KMS-11 (cell line): ENCODE measurements at regions not wholly inside any gene's neighbourhood (a gene's known extent, or its start where the extent isn't known, plus 50 kb on each side); places are given as distances from the start of the nearest gene placed in this dataset.
A peak's percentile ranks its signal among the peaks of the same experiment; 100 is the strongest.

Experiments used
- H2AFZ ChIP-seq: fragments of 200-600 bp; sonication (generic); 2 replicates; pipeline ENCODE4 v1.6.1; 2016; ENCODE audit warnings: antibody characterized with exemption, mixed run types, low read depth
- H3K27ac ChIP-seq: fragments of 200-600 bp; sonication (generic); 2 replicates; pipeline ENCODE4 v1.6.1; 2016; ENCODE audit warnings: mild to moderate bottlenecking, mixed run types
- H3K27me3 ChIP-seq: fragments of 200-600 bp; sonication (generic); 2 replicates; pipeline ENCODE4 v1.6.1; 2017; ENCODE audit warnings: mild to moderate bottlenecking, low read depth, mixed run types, moderate library complexity; ENCODE audit not compliant: insufficient read depth
- H3K36me3 ChIP-seq: fragments of 200-600 bp; sonication (generic); 2 replicates; pipeline ENCODE4 v1.6.1; 2017; ENCODE audit warnings: mild to moderate bottlenecking, mixed run types; ENCODE audit not compliant: insufficient read depth
- H3K4me1 ChIP-seq: fragments of 200-600 bp; sonication (generic); 2 replicates; pipeline ENCODE4 v1.6.1; 2016; ENCODE audit warnings: mild to moderate bottlenecking, low read depth, mixed run types; ENCODE audit not compliant: poor library complexity, severe bottlenecking
- H3K4me2 ChIP-seq: fragments of 200-600 bp; sonication (generic); 2 replicates; pipeline ENCODE4 v1.7.0; 2016; ENCODE audit warnings: mild to moderate bottlenecking, mixed run types
- H3K4me3 ChIP-seq: fragments of 200-600 bp; sonication (generic); IDR thresholded peaks from 2 replicates; pipeline ENCODE4 v1.6.1; 2017; ENCODE audit warnings: low read depth, low read length, mixed read lengths; ENCODE audit not compliant: insufficient read depth
- H3K79me2 ChIP-seq: fragments of 200-600 bp; sonication (generic); 2 replicates; pipeline ENCODE4 v1.6.1; 2016; ENCODE audit warnings: low read depth, mixed run types; ENCODE audit not compliant: insufficient read depth
- H3K9ac ChIP-seq: fragments of 200-600 bp; sonication (generic); 2 replicates; pipeline ENCODE4 v1.6.1; 2016; ENCODE audit warnings: mild to moderate bottlenecking, mixed run types
- H4K20me1 ChIP-seq: fragments of 200-600 bp; sonication (generic); 2 replicates; pipeline ENCODE4 v1.6.1; 2016; ENCODE audit warnings: mild to moderate bottlenecking, mixed run types; ENCODE audit not compliant: insufficient read depth
- TF ChIP-seq, protein P1 (sequence below): fragments of 200-600 bp; sonication (generic); conservative IDR thresholded peaks from 2 replicates; pipeline ENCODE4 v1.6.1; 2017; ENCODE audit warnings: low read depth, mild to moderate bottlenecking, antibody characterized with exemption, low read length, moderate library complexity, mixed read lengths

DNA sequence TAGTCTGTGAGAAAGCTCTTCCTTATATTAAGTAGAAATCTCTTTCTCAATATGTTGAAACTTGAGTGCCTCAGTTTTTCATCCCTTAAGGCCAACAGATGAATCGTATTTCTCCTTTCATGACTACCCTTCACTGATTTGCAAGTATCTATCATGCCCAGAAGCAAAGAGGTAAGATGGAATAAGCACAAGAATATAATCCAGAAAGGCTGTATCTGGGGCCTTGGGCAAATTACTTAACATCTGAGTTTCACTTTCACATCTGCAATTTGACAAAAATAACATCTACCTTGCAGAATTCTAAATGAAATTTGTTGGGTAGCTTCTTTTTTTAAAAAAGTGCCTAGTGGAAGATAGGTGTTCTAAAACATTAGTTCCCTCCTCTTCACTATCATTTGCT is 552.4 kb upstream of the ANO5 start:
- Histone ChIP-seq H2AFZ (no peak overlapping the region), H3K4me2 (peak overlapping the region; percentile 38; the same call in 1 of the 2 replicates), H3K36me3 (no peaks in the 10 kb centered on the region), H3K79me2 (no peaks in the 10 kb centered on the region), H4K20me1 (no peaks in the 10 kb centered on the region), H3K9ac (no peak overlapping the region), H3K27ac (no peak overlapping the region), H3K4me1 (peaks cover 18% of the 10 kb centered on the region), H3K27me3 (no peaks in the 10 kb centered on the region), H3K4me3 (no peak overlapping the region)
- TF ChIP-seq, protein P1, sequence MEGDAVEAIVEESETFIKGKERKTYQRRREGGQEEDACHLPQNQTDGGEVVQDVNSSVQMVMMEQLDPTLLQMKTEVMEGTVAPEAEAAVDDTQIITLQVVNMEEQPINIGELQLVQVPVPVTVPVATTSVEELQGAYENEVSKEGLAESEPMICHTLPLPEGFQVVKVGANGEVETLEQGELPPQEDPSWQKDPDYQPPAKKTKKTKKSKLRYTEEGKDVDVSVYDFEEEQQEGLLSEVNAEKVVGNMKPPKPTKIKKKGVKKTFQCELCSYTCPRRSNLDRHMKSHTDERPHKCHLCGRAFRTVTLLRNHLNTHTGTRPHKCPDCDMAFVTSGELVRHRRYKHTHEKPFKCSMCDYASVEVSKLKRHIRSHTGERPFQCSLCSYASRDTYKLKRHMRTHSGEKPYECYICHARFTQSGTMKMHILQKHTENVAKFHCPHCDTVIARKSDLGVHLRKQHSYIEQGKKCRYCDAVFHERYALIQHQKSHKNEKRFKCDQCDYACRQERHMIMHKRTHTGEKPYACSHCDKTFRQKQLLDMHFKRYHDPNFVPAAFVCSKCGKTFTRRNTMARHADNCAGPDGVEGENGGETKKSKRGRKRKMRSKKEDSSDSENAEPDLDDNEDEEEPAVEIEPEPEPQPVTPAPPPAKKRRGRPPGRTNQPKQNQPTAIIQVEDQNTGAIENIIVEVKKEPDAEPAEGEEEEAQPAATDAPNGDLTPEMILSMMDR: no peak

DNA sequence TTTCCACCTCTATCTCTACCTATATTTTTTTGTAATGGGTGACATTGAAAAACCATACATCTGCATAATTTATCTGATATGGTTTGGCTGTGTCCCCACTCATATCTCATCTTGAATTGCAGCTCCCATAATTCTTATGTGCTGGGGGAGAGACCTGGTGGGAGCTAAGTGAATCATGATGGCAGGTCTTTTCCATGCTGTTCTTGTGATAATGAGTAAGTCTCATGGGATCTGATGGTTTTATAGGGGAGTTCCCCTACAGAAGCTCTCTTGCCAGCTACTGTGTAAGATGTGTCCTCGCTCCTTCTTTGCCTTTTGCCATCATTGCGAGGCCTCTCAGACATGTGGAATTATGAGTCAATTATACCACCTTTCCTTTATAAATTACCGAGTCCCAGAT is 551.0 kb upstream of the ANO5 start:
- Histone ChIP-seq H2AFZ (no peak overlapping the region), H3K4me2 (no peak overlapping the region), H3K4me1 (peaks cover 18% of the 10 kb centered on the region), H3K27me3 (no peaks in the 10 kb centered on the region), H3K4me3 (no peak overlapping the region), H3K36me3 (no peaks in the 10 kb centered on the region), H3K27ac (no peak overlapping the region), H4K20me1 (no peaks in the 10 kb centered on the region), H3K79me2 (no peaks in the 10 kb centered on the region), H3K9ac (no peak overlapping the region)
- TF ChIP-seq, protein P1: no peak

- H4K20me1 ChIP-seq: no peaks in the 10 kb centered on the region
- TF ChIP-seq, protein P1: no peak
- peaks cover under 1% of the 10 kb centered on the region for H3K4me1 ChIP-seq
- no peak overlapping the region for H2AFZ ChIP-seq
- H3K9ac ChIP-seq: no peak overlapping the region
- no peak overlapping the region for H3K4me3 ChIP-seq
- H3K36me3 ChIP-seq: no peaks in the 10 kb centered on the region
- H3K27me3 ChIP-seq: no peaks in the 10 kb centered on the region
- H3K79me2 ChIP-seq: no peaks in the 10 kb centered on the region
- H3K4me2 ChIP-seq: no peak overlapping the region
- H3K27ac ChIP-seq: no peak overlapping the region
Measured at GRCh38 chr11:21646351-21646750, 546.5 kb upstream of the ANO5 start.

- Histone ChIP-seq H3K27ac (no peak overlapping the region), H3K9ac (no peak overlapping the region)
- TF ChIP-seq, protein P1: no peak
Measured at GRCh38 chr11:21650961-21651360, 541.9 kb upstream of the ANO5 start.

More at GRCh38 chr11:21650961-21651360, 541.9 kb upstream of the ANO5 start:
- Histone ChIP-seq H3K79me2 (no peaks in the 10 kb centered on the region), H3K27me3 (no peaks in the 10 kb centered on the region), H3K36me3 (no peaks in the 10 kb centered on the region), H4K20me1 (no peaks in the 10 kb centered on the region), H3K4me2 (no peak overlapping the region), H3K4me3 (no peak overlapping the region), H2AFZ (no peak overlapping the region), H3K4me1 (no peaks in the 10 kb centered on the region)
